ENCODE measurements at regions not wholly inside any gene's neighbourhood (a gene's known extent, or its start where the extent isn't known, plus 50 kb on each side); places are given as distances from the start of the nearest gene placed in this dataset.

- POLR2A ChIA-PET = interaction anchor here (0.6 kb wide), 1 partner anchor 999 kb away, joined by 3 read pairs; no protein-coding TSS in a partner anchor
- peaks cover 2 to 11% of the 10 kb centered on the region in 2 experiments; a peak in 2 of 5 replicates for H3K27me3 ChIP-seq (ENCODE audit: control insufficient read depth in 2 of 2, insufficient read depth in 2 of 2, low read length in 2 of 2)
- no peak overlapping the region for H3K27ac ChIP-seq (ENCODE audit: extremely low read depth, low read depth, low read length)
- H3K36me3 ChIP-seq (ENCODE audit: control insufficient read depth, insufficient read depth, low read length) = no peaks in the 10 kb centered on the region
- no peak for FAIRE-seq
- under 1% methylated on average over 18 of the region's 18 CpGs for WGBS (ENCODE audit: insufficient coverage, low coverage, missing lambda C conversion rate)
- H3K9me3 ChIP-seq (replicated peaks; ENCODE audit: control insufficient read depth, insufficient read depth, low read depth, low read length) = no peaks in the 10 kb centered on the region
- H3K4me2 ChIP-seq (ENCODE audit: insufficient read depth, low read length) = no peak overlapping the region
- BruUV-seq (replicated peaks) = no TSS peak
- no peaks in the 10 kb centered on the region; the same call in 1 of the 2 replicates for H4K20me1 ChIP-seq (replicated peaks; ENCODE audit: control insufficient read depth, insufficient read depth, low read length)
- ATAC-seq = no peak
- H3K9ac ChIP-seq (ENCODE audit: insufficient read depth in 1 of 2, low read depth in 2 of 2, low read length in 2 of 2) = no peak overlapping the region
- no peaks in the 10 kb centered on the region for H3K79me2 ChIP-seq (ENCODE audit: control insufficient read depth, insufficient read depth, low read length)
- CTCF ChIA-PET (ENCODE audit: low intra/inter-chr PET ratio) = no interaction called here
- no peak for DNase-seq (ENCODE audit: extremely low read depth in 1 of 4, low spot score in 3 of 4)
- no peaks in the 10 kb centered on the region for H3K9me1 ChIP-seq (ENCODE audit: control insufficient read depth, insufficient read depth, low read length)
- H3K4me1 ChIP-seq (replicated peaks in 1 of 2; ENCODE audit: control insufficient read depth in 2 of 2, insufficient read depth in 2 of 2, low read length in 2 of 2) = no peaks in the 10 kb centered on the region
- intact Hi-C loops (cut with micrococcal nuclease) (no loop called here), in situ Hi-C loops (cut with MboI) (no loop called here)
- no peak for TF ChIP-seq JUNB (CRISPR knock-in tag; conservative IDR thresholded peaks at IDR 0.05)
- no peak for TF ChIP-seq GATAD2B (IDR thresholded peaks at IDR 0.05; ENCODE audit: borderline replicate concordance)
- TF ChIP-seq GABPB1 (CRISPR knock-in tag; IDR thresholded peaks at IDR 0.05) = no peak
- no peak for TF ChIP-seq ZNF695 (CRISPR knock-in tag; IDR thresholded peaks at IDR 0.05)
- TF ChIP-seq ARID4B (CRISPR knock-in tag; IDR thresholded peaks at IDR 0.05) = no peak
- TF ChIP-seq ARID3B (CRISPR knock-in tag; IDR thresholded peaks at IDR 0.05; ENCODE audit: borderline replicate concordance) = no peak
- TF ChIP-seq CHD4 (IDR thresholded peaks at IDR 0.05; ENCODE audit: insufficient read depth, insufficient replicate concordance, low read depth, low read length, poor library complexity, severe bottlenecking) = no peak
- TF ChIP-seq ZNF518B (CRISPR knock-in tag; IDR thresholded peaks at IDR 0.05) = no peak
- TF ChIP-seq PTTG1 (tag; IDR thresholded peaks at IDR 0.05; ENCODE audit: low read depth) = no peak
- no peak overlapping the region for H3K4me3 ChIP-seq
- no peak overlapping the region for H2AFZ ChIP-seq (ENCODE audit: low read depth, low read length)
These were observed 101.0 kb downstream of the NRN1 start for GRCh38 chr6:5905431-5906339.

Measured in K562 (cell line).